ENCODE measurements at regions not wholly inside any gene's neighbourhood (a gene's known extent, or its start where the extent isn't known, plus 50 kb on each side); places are given as distances from the start of the nearest gene placed in this dataset.
A peak's percentile ranks its signal among the peaks of the same experiment; 100 is the strongest.

- no peak for DNase-seq
- no peak for TF ChIP-seq POLR2A (IDR thresholded peaks at IDR 0.05)
- no peak for TF ChIP-seq EP300 (IDR thresholded peaks at IDR 0.05)
- no peak for TF ChIP-seq POLR2AphosphoS5 (IDR thresholded peaks at IDR 0.05)
- no peak for TF ChIP-seq CTCF (IDR thresholded peaks at IDR 0.05)
- WGBS, 2 donors: 63 to 81% methylated on average over 4 of the region's 4 CpGs
- Histone ChIP-seq H3K4me1 (peaks cover 0 to 10% (median 7%) of the 10 kb centered on the region in 4 donors), H3K27me3 (no peaks in the 10 kb centered on the region), H3K36me3 (no peaks in the 10 kb centered on the region), H3K9me3 (no peaks in the 10 kb centered on the region), H3K27ac (peak overlapping the region in 1 of 4 donors; percentile 21), H3K4me3 (no peak overlapping the region)
- intact Hi-C loops (cut with DNase I): no loop called here
These were observed 68.1 kb upstream of the RBMS1 start for GRCh38 chr2:160561551-160562295.

DNA sequence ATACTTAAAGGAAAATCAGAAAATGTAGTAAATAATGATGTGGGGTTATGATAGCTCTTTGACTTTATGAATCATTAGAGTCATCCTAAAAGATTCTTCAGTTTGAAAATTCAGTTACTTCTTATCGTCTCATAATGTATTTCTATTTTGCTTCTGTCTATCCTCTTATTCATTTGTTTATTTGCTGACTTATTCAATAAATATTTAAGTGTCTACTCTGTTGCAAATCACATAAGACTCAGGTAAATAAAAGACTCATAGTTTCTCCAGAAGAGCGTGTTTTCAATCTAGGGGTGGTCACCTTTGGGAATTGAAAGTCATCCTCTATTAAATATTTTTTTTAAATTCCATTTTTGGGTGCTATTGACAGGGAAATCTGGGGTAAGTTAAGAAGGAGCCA lies 69.1 kb upstream of the RBMS1 start:
- H3K36me3 ChIP-seq: no peaks in the 10 kb centered on the region
- H3K4me1 ChIP-seq: peaks cover 0 to 10% (median 7%) of the 10 kb centered on the region in 4 donors
- no peak overlapping the region for H3K27ac ChIP-seq
- no peaks in the 10 kb centered on the region for H3K27me3 ChIP-seq
- DNase-seq: no peak
- intact Hi-C loops (cut with DNase I): no loop called here
- TF ChIP-seq POLR2AphosphoS5 (IDR thresholded peaks at IDR 0.05) (no peak), EP300 (IDR thresholded peaks at IDR 0.05) (no peak), POLR2A (IDR thresholded peaks at IDR 0.05) (no peak), CTCF (IDR thresholded peaks at IDR 0.05) (no peak)
- H3K9me3 ChIP-seq: no peaks in the 10 kb centered on the region
- H3K4me3 ChIP-seq: no peak overlapping the region
- 75 to 93% methylated on average over 2 of the region's 2 CpGs for WGBS, 2 donors

- H3K4me1 ChIP-seq: peaks cover 0 to 10% (median 7%) of the 10 kb centered on the region in 4 donors
- intact Hi-C loops (cut with DNase I): no loop called here
These were observed 71.0 kb upstream of the RBMS1 start for GRCh38 chr2:160564591-160564990.

GRCh38 chr2:160565099-160565845 lies 71.7 kb upstream of the RBMS1 start:
- intact Hi-C loops (cut with DNase I): no loop called here
- peaks cover 0 to 10% (median 7%) of the 10 kb centered on the region in 4 donors for H3K4me1 ChIP-seq
- no peak for DNase-seq
- TF ChIP-seq POLR2A (IDR thresholded peaks at IDR 0.05) (no peak), POLR2AphosphoS5 (IDR thresholded peaks at IDR 0.05) (no peak), EP300 (IDR thresholded peaks at IDR 0.05) (no peak), CTCF (IDR thresholded peaks at IDR 0.05) (no peak)
- no peaks in the 10 kb centered on the region for H3K27me3 ChIP-seq
- 64 to 78% methylated on average over 3 of the region's 3 CpGs for WGBS, 2 donors
- H3K27ac ChIP-seq: no peak overlapping the region
- no peaks in the 10 kb centered on the region for H3K9me3 ChIP-seq
- H3K4me3 ChIP-seq: no peak overlapping the region
- H3K36me3 ChIP-seq: no peaks in the 10 kb centered on the region

More at GRCh38 chr2:160564591-160564990, 71.0 kb upstream of the RBMS1 start:
- Histone ChIP-seq H3K36me3 (no peaks in the 10 kb centered on the region), H3K27me3 (no peaks in the 10 kb centered on the region), H3K9me3 (no peaks in the 10 kb centered on the region), H3K4me3 (no peak overlapping the region), H3K27ac (no peak overlapping the region)
- TF ChIP-seq CTCF (IDR thresholded peaks at IDR 0.05): no peak
- no peak for DNase-seq
